Activated CD4-positive, alpha-beta T cell treated with anti-CD3 and anti-CD28 coated beads for 24 hours (primary cell): ENCODE measurements at regions not wholly inside any gene's neighbourhood (a gene's known extent, or its start where the extent isn't known, plus 50 kb on each side); places are given as distances from the start of the nearest gene placed in this dataset.

Experiments
- DNase-seq, 2 donors: peaks; one replicate each; pipeline ENCODE4 v3.0.0-alpha.2; 2020; ENCODE audit warnings: low read depth in 2 of 2

DNA sequence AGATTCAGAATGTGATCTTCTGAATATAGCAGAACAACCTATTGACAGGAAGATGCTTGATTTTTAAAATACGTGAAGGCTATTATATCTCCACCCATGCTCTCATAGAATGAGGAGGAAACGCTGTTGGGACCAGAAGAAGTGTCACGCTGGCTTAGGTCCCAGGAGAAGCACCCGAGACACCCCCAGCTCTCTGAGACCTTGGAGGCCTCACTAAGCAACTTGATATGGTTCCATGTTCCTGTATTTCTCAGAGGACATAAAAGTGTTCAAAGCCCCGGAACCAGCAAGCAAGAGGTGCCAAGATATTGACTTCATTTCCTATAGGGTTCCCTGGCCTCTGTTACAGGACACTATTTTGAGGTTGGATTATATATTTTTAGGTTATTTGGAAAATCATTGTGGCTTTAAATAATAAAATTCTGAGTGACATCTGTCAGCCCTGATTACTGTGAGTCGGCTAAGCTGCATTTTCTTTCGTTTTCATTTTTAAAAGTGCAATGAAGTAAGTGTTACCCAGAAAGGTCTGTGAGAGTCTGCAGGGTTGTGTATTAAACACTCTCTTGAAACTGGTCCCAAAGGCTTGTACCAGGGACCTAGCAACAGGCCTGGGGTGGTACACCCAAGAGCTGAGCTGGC, 400.0 kb downstream of the SOX9 start:
- DNase-seq, result no peak

DNA sequence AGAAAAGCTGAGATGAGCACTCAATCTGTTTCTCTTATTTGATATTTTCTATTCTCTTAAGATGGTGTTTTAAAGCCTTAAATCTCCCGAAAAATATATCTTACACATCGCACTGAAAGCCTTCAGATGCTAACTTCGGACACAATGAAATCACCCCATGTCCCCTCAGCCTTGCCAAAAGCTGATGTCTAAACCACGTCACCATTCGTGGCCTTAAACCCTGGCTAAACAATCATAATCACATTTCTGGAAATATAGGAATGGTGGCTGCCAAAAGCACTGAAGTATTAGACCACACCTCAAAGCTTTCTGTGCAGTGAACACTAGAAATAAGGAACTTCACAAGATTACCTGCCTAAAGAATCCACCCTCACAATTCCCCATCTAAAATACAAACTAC, 402.7 kb downstream of the SOX9 start:
- DNase-seq, result no peak

- DNase-seq, result no peak
Observed at GRCh38 chr17:72525225-72526015, 404.6 kb downstream of the SOX9 start.

DNA sequence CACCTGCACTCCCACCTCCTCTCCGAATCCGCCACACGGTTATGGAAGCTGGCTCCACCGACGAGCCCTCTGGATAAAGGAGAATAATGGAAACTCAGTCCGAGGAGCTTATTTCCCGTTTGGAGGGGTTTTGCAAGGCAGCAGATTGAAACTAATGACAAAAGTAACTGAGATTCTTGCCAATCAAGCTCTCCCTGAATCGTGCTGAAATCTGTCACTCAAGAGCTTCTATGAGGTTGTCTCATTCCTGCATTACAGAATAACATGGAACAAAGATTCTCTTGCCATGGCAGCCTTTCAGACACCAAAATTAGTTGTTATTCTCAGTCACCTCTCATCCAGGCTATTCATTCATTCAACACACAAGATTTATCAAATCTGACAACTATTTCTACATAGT, 405.9 kb downstream of the SOX9 start:
- no peak for DNase-seq

DNA sequence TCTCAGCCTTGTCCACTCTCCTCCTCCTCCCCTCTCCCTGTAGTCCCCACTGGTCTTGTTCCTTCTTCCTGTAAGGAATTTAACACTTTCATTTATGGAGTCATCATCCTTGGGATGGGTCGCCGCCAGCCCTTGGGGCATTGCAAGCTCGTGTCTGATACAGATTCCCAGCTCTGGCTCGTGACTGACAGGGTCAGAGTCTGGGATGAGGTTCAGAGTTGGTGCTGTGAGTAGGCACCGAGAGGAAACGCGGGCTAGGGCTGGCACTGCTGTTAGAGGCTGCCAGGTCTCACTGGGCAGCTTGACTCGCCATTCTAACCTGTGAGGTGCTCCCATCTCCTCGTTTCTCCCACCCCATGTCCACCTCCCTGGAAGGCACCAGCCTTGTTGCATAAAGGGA, 407.0 kb downstream of the SOX9 start:
- DNase-seq, result no peak

DNA sequence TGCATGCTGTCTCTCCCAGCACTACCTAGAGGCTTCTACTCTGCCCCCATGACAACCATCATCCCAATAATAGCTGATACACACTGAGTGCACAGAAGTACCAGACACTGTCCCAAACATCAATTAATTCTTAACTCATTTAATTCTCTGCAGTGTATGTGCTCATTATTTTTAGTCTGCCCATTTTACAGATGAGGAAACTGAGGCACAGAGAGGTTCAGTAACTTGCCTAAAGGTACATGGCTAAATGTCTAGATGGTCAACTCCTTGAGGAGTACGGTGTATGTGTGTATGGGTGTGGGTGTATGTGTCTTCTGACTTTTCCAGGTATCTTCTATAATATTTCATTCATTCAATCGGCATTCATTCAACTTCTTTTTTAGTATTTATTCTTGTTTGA, 407.9 kb downstream of the SOX9 start:
- no peak for DNase-seq

DNA sequence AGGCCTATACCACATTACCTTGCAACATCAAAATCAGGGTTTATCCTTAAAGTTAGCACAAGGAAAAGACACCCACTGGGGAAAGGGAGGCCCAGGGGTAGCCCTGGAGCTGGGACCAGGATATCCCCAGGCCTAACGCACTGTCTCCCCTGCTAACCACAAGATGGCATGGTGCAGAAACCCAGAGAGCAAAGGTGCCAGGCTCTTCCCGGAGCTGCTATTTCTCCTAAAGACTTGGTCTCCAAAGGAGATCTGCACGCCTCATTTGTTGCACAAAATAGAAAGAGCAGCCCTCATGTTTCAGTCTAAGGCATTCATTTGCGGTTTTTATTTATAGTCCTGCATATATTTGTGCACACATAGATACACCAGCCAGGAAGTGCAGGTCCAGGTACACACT, 408.6 kb downstream of the SOX9 start:
- no peak for DNase-seq

- DNase-seq, result no peak
Observed at GRCh38 chr17:72530454-72530853, 409.6 kb downstream of the SOX9 start.

GRCh38 chr17:72531729-72532128, 410.9 kb downstream of the SOX9 start:
- DNase-seq, result no peak

- no peak for DNase-seq
Observed at GRCh38 chr17:72534265-72534664, 413.4 kb downstream of the SOX9 start.

- no peak for DNase-seq
Observed at GRCh38 chr17:72534776-72535175, 414.0 kb downstream of the SOX9 start.

GRCh38 chr17:72535346-72535745, 414.5 kb downstream of the SOX9 start:
- no peak for DNase-seq

GRCh38 chr17:72535779-72536178, 415.0 kb downstream of the SOX9 start:
- DNase-seq, result no peak

DNA sequence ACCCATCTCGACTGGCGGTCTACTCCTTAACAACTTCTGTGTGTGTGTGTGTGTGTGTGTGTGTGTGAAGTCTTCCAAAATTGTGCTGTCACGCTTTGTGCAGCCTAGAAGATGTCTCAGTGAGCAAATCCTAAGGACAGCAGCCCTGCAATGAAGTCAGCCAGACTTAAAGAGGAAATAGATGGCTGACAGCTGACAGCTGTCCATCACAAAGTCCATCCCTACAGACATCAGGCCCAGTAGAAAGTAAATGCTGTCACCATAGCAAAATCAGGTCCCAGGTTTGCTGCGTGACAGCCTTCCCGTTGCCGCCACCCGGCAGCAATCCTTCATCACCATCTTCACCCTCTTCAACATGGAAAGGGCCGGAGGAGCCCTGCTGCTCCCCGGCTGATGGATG, 416.0 kb downstream of the SOX9 start:
- DNase-seq, result no peak

GRCh38 chr17:72538443-72538842, 417.6 kb downstream of the SOX9 start:
- DNase-seq, result no peak

DNA sequence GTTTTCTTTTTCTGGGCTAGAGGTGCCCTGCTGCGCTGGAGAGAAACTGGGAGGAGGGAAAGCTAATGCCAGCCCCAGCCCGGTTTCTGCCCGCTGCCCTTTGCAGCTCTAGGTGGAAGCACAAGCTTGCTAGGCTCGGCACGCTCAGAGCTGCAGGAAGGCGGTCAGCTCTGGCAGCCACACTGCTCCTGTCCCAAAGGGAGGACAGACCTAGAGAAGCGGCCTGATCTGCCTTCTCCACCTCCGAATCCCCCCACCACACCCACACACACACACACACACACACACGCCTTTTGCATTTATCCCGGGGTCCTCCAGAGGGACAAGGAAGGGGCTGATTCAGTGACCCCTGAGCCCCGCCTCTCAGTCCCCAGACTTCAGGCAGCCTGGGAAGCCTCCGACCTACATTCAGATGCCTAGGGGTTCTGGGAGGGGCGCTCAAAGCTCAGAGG, 418.1 kb downstream of the SOX9 start:
- no peak for DNase-seq

DNA sequence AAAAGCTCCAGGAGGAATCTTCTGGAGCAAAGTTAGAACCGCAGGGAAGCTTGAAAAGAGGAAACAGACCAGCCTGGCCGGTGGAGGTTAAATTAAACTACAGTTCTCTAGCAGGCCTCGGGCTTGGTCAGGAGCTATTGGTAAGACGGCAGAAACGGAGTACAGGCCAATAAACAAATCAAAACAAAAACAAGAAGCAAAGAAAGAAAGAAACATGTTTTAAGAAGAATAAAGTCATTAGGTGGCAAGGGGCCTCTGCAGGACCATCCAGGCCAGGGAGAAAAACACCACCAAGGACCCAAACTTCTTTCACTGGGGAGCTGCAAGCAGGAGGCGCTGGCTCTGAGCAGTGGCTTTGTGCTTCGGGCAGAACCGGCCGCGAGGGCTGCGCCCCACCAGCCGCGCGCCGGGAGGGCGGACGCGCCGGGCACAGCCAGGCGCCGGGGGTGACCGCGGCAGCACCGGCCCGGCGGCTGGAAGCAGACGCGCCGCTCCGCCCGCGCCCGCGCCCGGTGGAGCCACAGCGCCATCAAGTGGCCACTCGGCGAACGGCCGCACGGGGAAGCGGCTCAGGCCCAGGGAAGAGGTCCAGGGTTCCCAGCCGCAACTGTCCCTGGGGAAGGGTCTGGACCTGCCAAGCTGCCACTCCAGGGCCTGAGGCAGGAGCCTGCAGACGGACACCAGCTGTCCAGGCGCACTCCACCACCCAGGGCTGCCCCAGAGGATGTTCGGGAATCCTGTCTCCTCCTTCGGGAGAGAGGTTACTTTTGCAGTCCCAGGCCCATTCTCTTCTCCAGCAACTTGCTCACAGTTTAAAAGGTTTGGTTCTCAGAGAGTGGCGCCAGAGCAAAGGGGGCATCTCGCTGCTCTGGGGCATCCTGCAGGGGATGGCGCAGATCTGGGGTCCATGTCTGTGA, 419.4 kb downstream of the SOX9 start:
- DNase-seq, result peak; percentile 28 to 54

GRCh38 chr17:72542317-72542716, 421.5 kb downstream of the SOX9 start:
- DNase-seq, result no peak

- DNase-seq, result no peak
Observed at GRCh38 chr17:72545766-72546165, 424.9 kb downstream of the SOX9 start.

- DNase-seq, result no peak
Observed at GRCh38 chr17:72553051-72553755, 432.4 kb downstream of the SOX9 start.

DNA sequence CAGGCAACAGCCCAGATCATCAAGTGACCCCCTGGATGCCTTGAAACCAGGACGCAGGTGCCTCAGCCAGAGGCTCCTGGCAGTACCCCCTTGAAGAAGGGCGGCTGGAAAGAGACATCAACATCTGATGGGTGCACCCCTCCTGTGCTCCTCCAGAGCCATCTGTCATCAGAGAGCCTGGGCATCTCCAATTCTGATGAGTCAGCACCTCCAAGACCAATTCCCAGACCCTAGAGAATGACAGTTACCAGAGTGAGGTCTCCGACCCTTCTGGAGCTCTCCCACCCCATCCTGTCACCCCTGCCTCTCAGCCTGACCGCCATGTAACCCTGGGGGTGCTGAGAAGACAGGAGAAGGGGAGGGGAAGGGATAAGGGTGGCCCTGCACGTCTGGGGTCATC, 433.7 kb downstream of the SOX9 start:
- DNase-seq, result no peak

GRCh38 chr17:72555052-72555451, 434.2 kb downstream of the SOX9 start:
- DNase-seq, result no peak
